SK-N-SH treated with all-trans-retinoic acid at 6 μM for 48 hours (cell line): ENCODE measurements at regions not wholly inside any gene's neighbourhood (a gene's known extent, or its start where the extent isn't known, plus 50 kb on each side); places are given as distances from the start of the nearest gene placed in this dataset.

ENCODE experiments used
- ATAC-seq: fragments of 200-7000 bp; cut with Tn5 transposase; 3 replicates; pipeline ENCODE4 v1.9.1; 2020; ENCODE audit warnings: mild to moderate bottlenecking, moderate library complexity
- ARNTL ChIP-seq: fragments of 450-650 bp; formaldehyde crosslinking; IDR thresholded peaks from 2 replicates; pipeline ENCODE4 v1.5.0; 2020; ENCODE audit warnings: low read depth, mild to moderate bottlenecking, moderate library complexity, borderline replicate concordance
- CSDC2 ChIP-seq: fragments of 250-450 bp; sonication (Bioruptor Pico); IDR thresholded peaks from 2 replicates; pipeline ENCODE4 v1.5.0; 2020; ENCODE audit warnings: mild to moderate bottlenecking, moderate library complexity
- ESRRG ChIP-seq: fragments of 250-450 bp; sonication (Bioruptor Pico); IDR thresholded peaks from 2 replicates; pipeline ENCODE4 v1.6.1; 2021; ENCODE audit warnings: mild to moderate bottlenecking
- GLIS3 ChIP-seq: fragments of 250-450 bp; sonication (Bioruptor Pico); IDR thresholded peaks from 2 replicates; pipeline ENCODE4 v1.5.0; 2020; ENCODE audit warnings: mild to moderate bottlenecking, moderate library complexity
- ISL1 ChIP-seq: fragments of 250-450 bp; sonication (Bioruptor Pico); IDR thresholded peaks from 2 replicates; pipeline ENCODE4 v2.1.2; 2022; ENCODE audit warnings: mild to moderate bottlenecking, moderate library complexity
- OSR1 ChIP-seq: fragments of 250-450 bp; sonication (Bioruptor Pico); IDR thresholded peaks from 2 replicates; pipeline ENCODE4 v1.8.0; 2022; ENCODE audit warnings: moderate library complexity, mild to moderate bottlenecking, inconsistent platforms
- POU6F1 ChIP-seq: fragments of 250-450 bp; sonication (Bioruptor Pico); IDR thresholded peaks from 2 replicates; pipeline ENCODE4 v1.8.0; 2021; ENCODE audit warnings: low read depth, mild to moderate bottlenecking, moderate library complexity, borderline replicate concordance
- PPARA ChIP-seq: fragments of 250-450 bp; sonication (Bioruptor Pico); IDR thresholded peaks from 2 replicates; pipeline ENCODE4 v1.5.0; 2020; ENCODE audit warnings: mild to moderate bottlenecking, borderline replicate concordance
- RARB ChIP-seq: fragments of 250-450 bp; sonication (Bioruptor Pico); IDR thresholded peaks from 2 replicates; pipeline ENCODE4 v1.8.0; 2021; ENCODE audit warnings: mild to moderate bottlenecking, moderate library complexity
- SNAI2 ChIP-seq: fragments of 250-450 bp; sonication (Bioruptor Pico); IDR thresholded peaks from 2 replicates; pipeline ENCODE4 v1.5.0; 2020; ENCODE audit warnings: mild to moderate bottlenecking, moderate library complexity
- TCF4 ChIP-seq: fragments of 250-450 bp; sonication (Bioruptor Pico); IDR thresholded peaks from 2 replicates; pipeline ENCODE4 v1.8.0; 2021; ENCODE audit warnings: mild to moderate bottlenecking, moderate library complexity, borderline replicate concordance
- TOX ChIP-seq: fragments of 250-450 bp; sonication (Bioruptor Pico); IDR thresholded peaks from 2 replicates; pipeline ENCODE4 v1.8.0; 2021; ENCODE audit warnings: mild to moderate bottlenecking, moderate library complexity, borderline replicate concordance
- ZC3H10 ChIP-seq: fragments of 250-450 bp; sonication (Bioruptor Pico); IDR thresholded peaks from 2 replicates; pipeline ENCODE4 v1.5.1; 2021; ENCODE audit warnings: mild to moderate bottlenecking, moderate library complexity
- ZFP3 ChIP-seq: fragments of 250-450 bp; sonication (Bioruptor Pico); IDR thresholded peaks from 2 replicates; pipeline ENCODE4 v1.5.0; 2020; ENCODE audit warnings: mild to moderate bottlenecking, moderate library complexity
- ZFP30 ChIP-seq: fragments of 450-650 bp; formaldehyde crosslinking; IDR thresholded peaks from 2 replicates; pipeline ENCODE4 v1.5.0; 2022; ENCODE audit warnings: mild to moderate bottlenecking, moderate library complexity
- ZNF565 ChIP-seq: fragments of 450-650 bp; formaldehyde crosslinking; conservative IDR thresholded peaks from 2 replicates; pipeline ENCODE4 v1.5.0; 2020; ENCODE audit warnings: low read depth, mild to moderate bottlenecking, moderate library complexity
- ZNF70 ChIP-seq: fragments of 450-650 bp; formaldehyde crosslinking; IDR thresholded peaks from 2 replicates; pipeline ENCODE4 v1.5.0; 2020; ENCODE audit warnings: mild to moderate bottlenecking, moderate library complexity
- TF ChIP-seq, protein P1 (sequence below): fragments of 250-450 bp; sonication (Bioruptor Pico); IDR thresholded peaks from 2 replicates; pipeline ENCODE4 v1.5.1; 2021; ENCODE audit warnings: mild to moderate bottlenecking, moderate library complexity
- TF ChIP-seq, protein P2 (sequence below): fragments of 250-450 bp; sonication (Bioruptor Pico); IDR thresholded peaks from 2 replicates; pipeline ENCODE4 v1.5.0; 2020; ENCODE audit warnings: mild to moderate bottlenecking, moderate library complexity
- TF ChIP-seq, protein P3 (sequence below): fragments of 250-450 bp; sonication (Bioruptor Pico); IDR thresholded peaks from 2 replicates; pipeline ENCODE4 v1.5.1; 2020; ENCODE audit warnings: low read depth, mild to moderate bottlenecking, moderate library complexity

- TF ChIP-seq, protein P1, sequence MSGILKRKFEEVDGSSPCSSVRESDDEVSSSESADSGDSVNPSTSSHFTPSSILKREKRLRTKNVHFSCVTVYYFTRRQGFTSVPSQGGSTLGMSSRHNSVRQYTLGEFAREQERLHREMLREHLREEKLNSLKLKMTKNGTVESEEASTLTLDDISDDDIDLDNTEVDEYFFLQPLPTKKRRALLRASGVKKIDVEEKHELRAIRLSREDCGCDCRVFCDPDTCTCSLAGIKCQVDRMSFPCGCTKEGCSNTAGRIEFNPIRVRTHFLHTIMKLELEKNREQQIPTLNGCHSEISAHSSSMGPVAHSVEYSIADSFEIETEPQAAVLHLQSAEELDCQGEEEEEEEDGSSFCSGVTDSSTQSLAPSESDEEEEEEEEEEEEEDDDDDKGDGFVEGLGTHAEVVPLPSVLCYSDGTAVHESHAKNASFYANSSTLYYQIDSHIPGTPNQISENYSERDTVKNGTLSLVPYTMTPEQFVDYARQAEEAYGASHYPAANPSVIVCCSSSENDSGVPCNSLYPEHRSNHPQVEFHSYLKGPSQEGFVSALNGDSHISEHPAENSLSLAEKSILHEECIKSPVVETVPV (CRISPR knock-in tag), result no peak
Measured at GRCh38 chr3:24828011-24828410, 333.4 kb upstream of the THRB start (continued).

- TF ChIP-seq ZFP30 (CRISPR knock-in tag) (no peak), ZFP3 (CRISPR knock-in tag) (no peak), TOX (CRISPR knock-in tag) (no peak), OSR1 (no peak), SNAI2 (no peak), ISL1 (CRISPR knock-in tag) (no peak), TCF4 (CRISPR knock-in tag) (no peak), GLIS3 (CRISPR knock-in tag) (no peak)
- TF ChIP-seq, protein P2, sequence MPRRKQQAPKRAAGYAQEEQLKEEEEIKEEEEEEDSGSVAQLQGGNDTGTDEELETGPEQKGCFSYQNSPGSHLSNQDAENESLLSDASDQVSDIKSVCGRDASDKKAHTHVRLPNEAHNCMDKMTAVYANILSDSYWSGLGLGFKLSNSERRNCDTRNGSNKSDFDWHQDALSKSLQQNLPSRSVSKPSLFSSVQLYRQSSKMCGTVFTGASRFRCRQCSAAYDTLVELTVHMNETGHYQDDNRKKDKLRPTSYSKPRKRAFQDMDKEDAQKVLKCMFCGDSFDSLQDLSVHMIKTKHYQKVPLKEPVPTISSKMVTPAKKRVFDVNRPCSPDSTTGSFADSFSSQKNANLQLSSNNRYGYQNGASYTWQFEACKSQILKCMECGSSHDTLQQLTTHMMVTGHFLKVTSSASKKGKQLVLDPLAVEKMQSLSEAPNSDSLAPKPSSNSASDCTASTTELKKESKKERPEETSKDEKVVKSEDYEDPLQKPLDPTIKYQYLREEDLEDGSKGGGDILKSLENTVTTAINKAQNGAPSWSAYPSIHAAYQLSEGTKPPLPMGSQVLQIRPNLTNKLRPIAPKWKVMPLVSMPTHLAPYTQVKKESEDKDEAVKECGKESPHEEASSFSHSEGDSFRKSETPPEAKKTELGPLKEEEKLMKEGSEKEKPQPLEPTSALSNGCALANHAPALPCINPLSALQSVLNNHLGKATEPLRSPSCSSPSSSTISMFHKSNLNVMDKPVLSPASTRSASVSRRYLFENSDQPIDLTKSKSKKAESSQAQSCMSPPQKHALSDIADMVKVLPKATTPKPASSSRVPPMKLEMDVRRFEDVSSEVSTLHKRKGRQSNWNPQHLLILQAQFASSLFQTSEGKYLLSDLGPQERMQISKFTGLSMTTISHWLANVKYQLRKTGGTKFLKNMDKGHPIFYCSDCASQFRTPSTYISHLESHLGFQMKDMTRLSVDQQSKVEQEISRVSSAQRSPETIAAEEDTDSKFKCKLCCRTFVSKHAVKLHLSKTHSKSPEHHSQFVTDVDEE, result no peak
Measured at GRCh38 chr3:24828551-24828950, 333.9 kb upstream of the THRB start.

GRCh38 chr3:24829011-24829581 lies 334.4 kb upstream of the THRB start:
- peak; percentile 88 for ATAC-seq
- TF ChIP-seq RARB (CRISPR knock-in tag), result no peak
- TF ChIP-seq ESRRG (CRISPR knock-in tag), result no peak
- no peak for TF ChIP-seq ZC3H10
- no peak for TF ChIP-seq POU6F1 (CRISPR knock-in tag)
- TF ChIP-seq ZNF565 (CRISPR knock-in tag), result no peak
- TF ChIP-seq, protein P2, result no peak
- no peak for TF ChIP-seq GLIS3 (CRISPR knock-in tag)
- TF ChIP-seq ZNF70 (CRISPR knock-in tag), result no peak
- TF ChIP-seq CSDC2 (CRISPR knock-in tag), result no peak
- no peak for TF ChIP-seq PPARA
- TF ChIP-seq OSR1, result no peak
- TF ChIP-seq, protein P3, sequence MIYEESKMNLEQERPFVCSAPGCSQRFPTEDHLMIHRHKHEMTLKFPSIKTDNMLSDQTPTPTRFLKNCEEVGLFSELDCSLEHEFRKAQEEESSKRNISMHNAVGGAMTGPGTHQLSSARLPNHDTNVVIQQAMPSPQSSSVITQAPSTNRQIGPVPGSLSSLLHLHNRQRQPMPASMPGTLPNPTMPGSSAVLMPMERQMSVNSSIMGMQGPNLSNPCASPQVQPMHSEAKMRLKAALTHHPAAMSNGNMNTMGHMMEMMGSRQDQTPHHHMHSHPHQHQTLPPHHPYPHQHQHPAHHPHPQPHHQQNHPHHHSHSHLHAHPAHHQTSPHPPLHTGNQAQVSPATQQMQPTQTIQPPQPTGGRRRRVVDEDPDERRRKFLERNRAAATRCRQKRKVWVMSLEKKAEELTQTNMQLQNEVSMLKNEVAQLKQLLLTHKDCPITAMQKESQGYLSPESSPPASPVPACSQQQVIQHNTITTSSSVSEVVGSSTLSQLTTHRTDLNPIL, result no peak

More at GRCh38 chr3:24828551-24828950, 333.9 kb upstream of the THRB start:
- no peak for ATAC-seq

- ATAC-seq, result peak; percentile 78
- TF ChIP-seq ARNTL (CRISPR knock-in tag) (no peak), ESRRG (CRISPR knock-in tag) (no peak), ZNF70 (CRISPR knock-in tag) (no peak), ZC3H10 (no peak), GLIS3 (CRISPR knock-in tag) (no peak), CSDC2 (CRISPR knock-in tag) (no peak), POU6F1 (CRISPR knock-in tag) (no peak)
- TF ChIP-seq, protein P3, result no peak
Measured at GRCh38 chr3:24829629-24830229, 335.1 kb upstream of the THRB start.
